Right atrium auricular region (tissue), 2 donors: ENCODE measurements at regions not wholly inside any gene's neighbourhood (a gene's known extent, or its start where the extent isn't known, plus 50 kb on each side); places are given as distances from the start of the nearest gene placed in this dataset.

Experiments used
- DNase-seq: peaks from one replicate; pipeline ENCODE4 v3.0.0-alpha.2; 2019; ENCODE audit warnings: low spot score
- H3K27ac ChIP-seq, 2 donors: fragments of 200-600 bp; sonication (generic); 1 replicate in 1 of 2; 2 replicates in 1 of 2; pipeline ENCODE4 v1.5.1; 2016 to 2019
- H3K27me3 ChIP-seq, 2 donors: fragments of 200-600 bp; sonication (generic); one replicate each; pipeline versions ENCODE4 v1.5.1 to v1.6.0; 2017 to 2019
- H3K36me3 ChIP-seq: fragments of 200-600 bp; sonication (generic); one replicate; pipeline ENCODE4 v1.5.1; 2016
- H3K4me1 ChIP-seq, 2 donors: fragments of 200-600 bp; sonication (generic); one replicate each; pipeline versions ENCODE4 v1.5.1 to v1.6.0; 2017 to 2019
- H3K4me3 ChIP-seq, 2 donors: fragments of 200-600 bp; sonication (generic); 1 replicate in 1 of 2; 2 replicates in 1 of 2; pipeline ENCODE4 v1.5.1; 2017 to 2019; ENCODE audit warnings: mild to moderate bottlenecking in 1 of 2, moderate library complexity in 1 of 2
- H3K9me3 ChIP-seq, 2 donors: fragments of 200-600 bp; sonication (generic); one replicate each; pipeline ENCODE4 v1.5.1; 2019
- CTCF ChIP-seq, 2 donors: fragments of 200-600 bp; sonication (generic); IDR thresholded peaks; one replicate each; pipeline ENCODE4 v1.5.1; 2019; ENCODE audit warnings: antibody characterized with exemption in 2 of 2

GRCh38 chr13:33953781-33954180 is 135.8 kb downstream of the RFC3 start:
- no peak for TF ChIP-seq CTCF (IDR thresholded peaks at IDR 0.05)
- H3K4me1 ChIP-seq, result no peaks in the 10 kb centered on the region
- no peaks in the 10 kb centered on the region for H3K9me3 ChIP-seq
- H3K36me3 ChIP-seq, result no peaks in the 10 kb centered on the region
- H3K4me3 ChIP-seq, result no peak overlapping the region
- no peaks in the 10 kb centered on the region for H3K27me3 ChIP-seq
- peak overlapping the region in 1 of 2 donors; percentile 70 for H3K27ac ChIP-seq
- DNase-seq, result no peak

GRCh38 chr13:33956346-33956745 is 138.4 kb downstream of the RFC3 start:
- Histone ChIP-seq H3K27ac (no peak overlapping the region), H3K36me3 (no peaks in the 10 kb centered on the region), H3K4me1 (no peaks in the 10 kb centered on the region), H3K4me3 (no peak overlapping the region), H3K27me3 (no peaks in the 10 kb centered on the region), H3K9me3 (no peaks in the 10 kb centered on the region)
- TF ChIP-seq CTCF (IDR thresholded peaks at IDR 0.05), result no peak
- DNase-seq, result no peak

- Histone ChIP-seq H3K27ac (no peak overlapping the region), H3K4me1 (no peaks in the 10 kb centered on the region), H3K27me3 (no peaks in the 10 kb centered on the region), H3K36me3 (no peaks in the 10 kb centered on the region), H3K9me3 (no peaks in the 10 kb centered on the region), H3K4me3 (no peak overlapping the region)
- DNase-seq, result no peak
- TF ChIP-seq CTCF (IDR thresholded peaks at IDR 0.05), result no peak
Measured at GRCh38 chr13:33957497-33957905, 139.6 kb downstream of the RFC3 start.

GRCh38 chr13:33958964-33959363 is 141.0 kb downstream of the RFC3 start:
- Histone ChIP-seq H3K4me3 (no peak overlapping the region), H3K36me3 (no peaks in the 10 kb centered on the region), H3K9me3 (no peaks in the 10 kb centered on the region), H3K4me1 (no peaks in the 10 kb centered on the region), H3K27ac (no peak overlapping the region), H3K27me3 (no peaks in the 10 kb centered on the region)
- TF ChIP-seq CTCF (IDR thresholded peaks at IDR 0.05), result no peak
- DNase-seq, result no peak

GRCh38 chr13:33963134-33963533 is 145.2 kb downstream of the RFC3 start:
- TF ChIP-seq CTCF (IDR thresholded peaks at IDR 0.05), result no peak

GRCh38 chr13:33963895-33964294 is 145.9 kb downstream of the RFC3 start:
- Histone ChIP-seq H3K4me1 (no peaks in the 10 kb centered on the region), H3K9me3 (peaks cover 0 to 7% of the 10 kb centered on the region in 2 donors), H3K27me3 (no peaks in the 10 kb centered on the region), H3K4me3 (no peak overlapping the region), H3K36me3 (no peaks in the 10 kb centered on the region), H3K27ac (no peak overlapping the region)
- TF ChIP-seq CTCF (IDR thresholded peaks at IDR 0.05), result no peak
- no peak for DNase-seq

More at GRCh38 chr13:33963134-33963533, 145.2 kb downstream of the RFC3 start:
- H3K27me3 ChIP-seq, result no peaks in the 10 kb centered on the region
- no peak for DNase-seq
- no peaks in the 10 kb centered on the region for H3K4me1 ChIP-seq
- peaks cover 0 to 7% of the 10 kb centered on the region in 2 donors for H3K9me3 ChIP-seq
- no peak overlapping the region for H3K4me3 ChIP-seq
- H3K27ac ChIP-seq, result no peak overlapping the region
- H3K36me3 ChIP-seq, result no peaks in the 10 kb centered on the region
